HEK293 (cell line): ENCODE measurements at regions not wholly inside any gene's neighbourhood (a gene's known extent, or its start where the extent isn't known, plus 50 kb on each side); places are given as distances from the start of the nearest gene placed in this dataset.
A peak's percentile ranks its signal among the peaks of the same experiment; 100 is the strongest.

Source experiments
- BCL11B ChIP-seq: fragments of 450-650 bp; formaldehyde crosslinking; IDR thresholded peaks from 2 replicates; pipeline ENCODE4 v1.5.1; 2016; ENCODE audit warnings: low read depth, missing biosample characterization, missing genetic modification characterization
- FEZF1 ChIP-seq: fragments of 450-650 bp; formaldehyde crosslinking; IDR thresholded peaks from 2 replicates; pipeline ENCODE4 v1.5.1; 2016; ENCODE audit warnings: missing biosample characterization, missing genetic modification characterization
- IKZF3 ChIP-seq: fragments of 450-650 bp; IDR thresholded peaks from 2 replicates; pipeline ENCODE4 v1.5.0; 2018; ENCODE audit warnings: missing biosample characterization, mild to moderate bottlenecking, missing genetic modification characterization, moderate library complexity
- SCRT1 ChIP-seq: fragments of 450-650 bp; formaldehyde crosslinking; IDR thresholded peaks from 2 replicates; pipeline ENCODE4 v1.5.1; 2016; ENCODE audit warnings: missing biosample characterization, missing genetic modification characterization, borderline replicate concordance
- SCRT2 ChIP-seq: fragments of 450-650 bp; formaldehyde crosslinking; IDR thresholded peaks from 2 replicates; pipeline ENCODE4 v1.5.1; 2016; ENCODE audit warnings: missing biosample characterization, missing genetic modification characterization
- TCF7L2 ChIP-seq: IDR thresholded peaks from 2 replicates; pipeline ENCODE4 v1.6.1; 2011; ENCODE audit warnings: low read depth, mild to moderate bottlenecking, inconsistent platforms, low read length, moderate library complexity, borderline replicate concordance
- ZBTB17 ChIP-seq: fragments of 450-650 bp; formaldehyde crosslinking; IDR thresholded peaks from 2 replicates; pipeline ENCODE4 v1.5.1; 2016; ENCODE audit warnings: missing biosample characterization, missing genetic modification characterization
- ZBTB21 ChIP-seq: fragments of 450-650 bp; formaldehyde crosslinking; IDR thresholded peaks from 2 replicates; pipeline ENCODE4 v1.5.1; 2017; ENCODE audit warnings: missing biosample characterization, missing genetic modification characterization
- ZFHX2 ChIP-seq: fragments of 450-650 bp; formaldehyde crosslinking; conservative IDR thresholded peaks from 2 replicates; pipeline ENCODE4 v1.5.1; 2016; ENCODE audit warnings: missing biosample characterization, missing genetic modification characterization
- ZFP69B ChIP-seq: fragments of 450-650 bp; formaldehyde crosslinking; IDR thresholded peaks from 2 replicates; pipeline ENCODE4 v1.5.1; 2016; ENCODE audit warnings: missing biosample characterization, missing genetic modification characterization
- ZNF169 ChIP-seq: fragments of 450-650 bp; formaldehyde crosslinking; IDR thresholded peaks from 2 replicates; pipeline ENCODE4 v1.5.1; 2016; ENCODE audit warnings: missing biosample characterization, missing genetic modification characterization
- ZNF223 ChIP-seq: fragments of 450-650 bp; formaldehyde crosslinking; IDR thresholded peaks from 2 replicates; pipeline ENCODE4 v1.5.1; 2016; ENCODE audit warnings: missing biosample characterization, missing genetic modification characterization
- ZNF239 ChIP-seq: fragments of 450-650 bp; formaldehyde crosslinking; IDR thresholded peaks from 2 replicates; pipeline ENCODE4 v1.5.1; 2016; ENCODE audit warnings: missing biosample characterization, missing genetic modification characterization
- ZNF248 ChIP-seq: fragments of 450-650 bp; formaldehyde crosslinking; IDR thresholded peaks from 2 replicates; pipeline ENCODE4 v1.5.1; 2017; ENCODE audit warnings: missing biosample characterization, missing genetic modification characterization
- ZNF274 ChIP-seq, 2 experiments: fragments of 200-500 bp in 1 of 2; fragments of 450-650 bp in 1 of 2; sonication (Bioruptor generic) in 1 of 2; formaldehyde crosslinking in 1 of 2; IDR thresholded peaks; 2 replicates each; pipeline versions ENCODE4 v1.5.1 to v1.6.1; 2014 to 2016; ENCODE audit warnings: borderline replicate concordance in 1 of 2, inconsistent platforms in 1 of 2, low read length in 1 of 2, missing biosample characterization in 1 of 2, missing genetic modification characterization in 1 of 2
- ZNF324 ChIP-seq: fragments of 450-650 bp; formaldehyde crosslinking; IDR thresholded peaks from 2 replicates; pipeline ENCODE4 v1.5.1; 2016; ENCODE audit warnings: missing biosample characterization, missing genetic modification characterization
- ZNF433 ChIP-seq: fragments of 450-650 bp; formaldehyde crosslinking; IDR thresholded peaks from 2 replicates; pipeline ENCODE4 v1.5.1; 2016; ENCODE audit warnings: missing biosample characterization, missing genetic modification characterization, low read depth
- ZNF48 ChIP-seq: fragments of 450-650 bp; formaldehyde crosslinking; IDR thresholded peaks from 2 replicates; pipeline ENCODE4 v1.5.1; 2016; ENCODE audit warnings: missing biosample characterization, missing genetic modification characterization
- ZNF571 ChIP-seq: fragments of 450-650 bp; formaldehyde crosslinking; IDR thresholded peaks from 2 replicates; pipeline ENCODE4 v1.5.0; 2017; ENCODE audit warnings: missing biosample characterization, missing genetic modification characterization
- ZNF596 ChIP-seq: fragments of 450-650 bp; IDR thresholded peaks from 2 replicates; pipeline ENCODE4 v1.5.0; 2018; ENCODE audit warnings: missing biosample characterization, mild to moderate bottlenecking, missing genetic modification characterization, moderate library complexity
- ZNF600 ChIP-seq: fragments of 450-650 bp; formaldehyde crosslinking; IDR thresholded peaks from 2 replicates; pipeline ENCODE4 v1.5.1; 2016; ENCODE audit warnings: missing biosample characterization, missing genetic modification characterization
- ZNF621 ChIP-seq: fragments of 450-650 bp; formaldehyde crosslinking; IDR thresholded peaks from 2 replicates; pipeline ENCODE4 v1.5.1; 2017; ENCODE audit warnings: missing biosample characterization, missing genetic modification characterization
- ZNF701 ChIP-seq: fragments of 450-650 bp; formaldehyde crosslinking; IDR thresholded peaks from 2 replicates; pipeline ENCODE4 v1.5.1; 2016; ENCODE audit warnings: missing biosample characterization, missing genetic modification characterization
- ZNF792 ChIP-seq: fragments of 450-650 bp; formaldehyde crosslinking; IDR thresholded peaks from 2 replicates; pipeline ENCODE4 v1.5.1; 2016; ENCODE audit warnings: missing biosample characterization, missing genetic modification characterization
- ZNF830 ChIP-seq: fragments of 450-650 bp; IDR thresholded peaks from 2 replicates; pipeline ENCODE4 v1.5.0; 2018; ENCODE audit warnings: missing biosample characterization, missing genetic modification characterization, low read depth, mild to moderate bottlenecking, moderate library complexity
- TF ChIP-seq, protein P1 (sequence below): fragments of 450-650 bp; formaldehyde crosslinking; IDR thresholded peaks from 2 replicates; pipeline ENCODE4 v1.5.1; 2016; ENCODE audit warnings: missing biosample characterization, missing genetic modification characterization
- TF ChIP-seq, protein P2 (sequence below): fragments of 450-650 bp; formaldehyde crosslinking; IDR thresholded peaks from 2 replicates; pipeline ENCODE4 v1.5.1; 2016; ENCODE audit warnings: missing biosample characterization, missing genetic modification characterization, borderline replicate concordance
- TF ChIP-seq, protein P3 (sequence below): fragments of 450-650 bp; formaldehyde crosslinking; IDR thresholded peaks from 2 replicates; pipeline ENCODE4 v1.5.1; 2016; ENCODE audit warnings: missing biosample characterization, missing genetic modification characterization
- TF ChIP-seq, protein P4 (sequence below): fragments of 450-650 bp; formaldehyde crosslinking; IDR thresholded peaks from 2 replicates; pipeline ENCODE4 v1.5.1; 2016; ENCODE audit warnings: missing biosample characterization, missing genetic modification characterization
- TF ChIP-seq, protein P5 (sequence below): fragments of 450-650 bp; formaldehyde crosslinking; IDR thresholded peaks from 2 replicates; pipeline ENCODE4 v1.5.1; 2016; ENCODE audit warnings: missing biosample characterization, missing genetic modification characterization
- TF ChIP-seq, protein P6 (sequence below): IDR thresholded peaks from 2 replicates; pipeline ENCODE4 v1.6.1; 2011; ENCODE audit warnings: mild to moderate bottlenecking, low read depth, low read length, borderline replicate concordance

DNA sequence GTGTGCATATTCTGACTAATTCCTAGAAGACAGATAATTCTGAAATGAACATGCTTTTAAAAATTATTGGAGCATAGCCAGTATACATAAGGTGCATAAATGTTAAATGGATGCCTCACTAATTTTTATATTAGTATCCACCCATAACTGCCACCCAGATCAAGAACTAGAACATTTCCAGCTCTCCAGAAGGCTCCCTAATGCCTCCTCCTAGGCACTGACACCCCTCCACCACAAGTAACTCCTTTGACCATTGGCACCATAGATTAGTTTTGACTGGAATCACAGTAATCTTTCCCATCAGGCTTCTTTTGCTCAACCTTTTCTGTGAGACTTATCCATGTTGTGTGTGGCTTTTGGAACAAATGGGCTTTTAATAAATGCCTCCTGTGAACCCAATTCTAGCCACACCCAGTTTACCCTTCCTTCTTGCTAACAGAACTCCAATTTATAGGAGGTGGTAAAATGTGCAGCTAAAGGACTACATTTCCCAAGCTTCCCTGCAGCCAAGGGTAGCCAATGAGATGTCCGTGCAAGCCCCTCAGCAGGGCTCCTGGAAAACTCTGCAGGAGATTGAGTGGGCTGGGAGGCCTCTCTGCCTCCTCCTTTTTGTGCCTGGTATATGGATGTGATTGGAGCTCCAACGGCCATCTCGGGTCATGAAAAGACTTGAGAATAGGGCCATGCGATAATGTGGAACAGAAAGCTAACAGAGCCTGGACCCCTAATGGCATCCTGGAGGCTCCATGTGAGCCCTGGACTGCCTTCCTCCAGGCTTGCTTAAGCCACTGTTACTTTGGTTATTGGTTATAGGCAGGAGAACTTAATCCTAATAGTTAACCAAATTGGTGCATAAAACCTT lies 322.6 kb upstream of the TLE3 start (continued):
- TF ChIP-seq, protein P1, sequence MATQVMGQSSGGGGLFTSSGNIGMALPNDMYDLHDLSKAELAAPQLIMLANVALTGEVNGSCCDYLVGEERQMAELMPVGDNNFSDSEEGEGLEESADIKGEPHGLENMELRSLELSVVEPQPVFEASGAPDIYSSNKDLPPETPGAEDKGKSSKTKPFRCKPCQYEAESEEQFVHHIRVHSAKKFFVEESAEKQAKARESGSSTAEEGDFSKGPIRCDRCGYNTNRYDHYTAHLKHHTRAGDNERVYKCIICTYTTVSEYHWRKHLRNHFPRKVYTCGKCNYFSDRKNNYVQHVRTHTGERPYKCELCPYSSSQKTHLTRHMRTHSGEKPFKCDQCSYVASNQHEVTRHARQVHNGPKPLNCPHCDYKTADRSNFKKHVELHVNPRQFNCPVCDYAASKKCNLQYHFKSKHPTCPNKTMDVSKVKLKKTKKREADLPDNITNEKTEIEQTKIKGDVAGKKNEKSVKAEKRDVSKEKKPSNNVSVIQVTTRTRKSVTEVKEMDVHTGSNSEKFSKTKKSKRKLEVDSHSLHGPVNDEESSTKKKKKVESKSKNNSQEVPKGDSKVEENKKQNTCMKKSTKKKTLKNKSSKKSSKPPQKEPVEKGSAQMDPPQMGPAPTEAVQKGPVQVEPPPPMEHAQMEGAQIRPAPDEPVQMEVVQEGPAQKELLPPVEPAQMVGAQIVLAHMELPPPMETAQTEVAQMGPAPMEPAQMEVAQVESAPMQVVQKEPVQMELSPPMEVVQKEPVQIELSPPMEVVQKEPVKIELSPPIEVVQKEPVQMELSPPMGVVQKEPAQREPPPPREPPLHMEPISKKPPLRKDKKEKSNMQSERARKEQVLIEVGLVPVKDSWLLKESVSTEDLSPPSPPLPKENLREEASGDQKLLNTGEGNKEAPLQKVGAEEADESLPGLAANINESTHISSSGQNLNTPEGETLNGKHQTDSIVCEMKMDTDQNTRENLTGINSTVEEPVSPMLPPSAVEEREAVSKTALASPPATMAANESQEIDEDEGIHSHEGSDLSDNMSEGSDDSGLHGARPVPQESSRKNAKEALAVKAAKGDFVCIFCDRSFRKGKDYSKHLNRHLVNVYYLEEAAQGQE (tag by site-specific recombination) = no peak
- no peak for TF ChIP-seq ZNF600 (tag by site-specific recombination)
- TF ChIP-seq, protein P2, sequence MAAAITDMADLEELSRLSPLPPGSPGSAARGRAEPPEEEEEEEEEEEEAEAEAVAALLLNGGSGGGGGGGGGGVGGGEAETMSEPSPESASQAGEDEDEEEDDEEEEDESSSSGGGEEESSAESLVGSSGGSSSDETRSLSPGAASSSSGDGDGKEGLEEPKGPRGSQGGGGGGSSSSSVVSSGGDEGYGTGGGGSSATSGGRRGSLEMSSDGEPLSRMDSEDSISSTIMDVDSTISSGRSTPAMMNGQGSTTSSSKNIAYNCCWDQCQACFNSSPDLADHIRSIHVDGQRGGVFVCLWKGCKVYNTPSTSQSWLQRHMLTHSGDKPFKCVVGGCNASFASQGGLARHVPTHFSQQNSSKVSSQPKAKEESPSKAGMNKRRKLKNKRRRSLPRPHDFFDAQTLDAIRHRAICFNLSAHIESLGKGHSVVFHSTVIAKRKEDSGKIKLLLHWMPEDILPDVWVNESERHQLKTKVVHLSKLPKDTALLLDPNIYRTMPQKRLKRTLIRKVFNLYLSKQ = no peak
- TF ChIP-seq ZNF830 (tag by site-specific recombination) = no peak
- TF ChIP-seq SCRT1 (tag by site-specific recombination) = no peak
- no peak for TF ChIP-seq TCF7L2
- TF ChIP-seq SCRT2 (tag by site-specific recombination) = no peak
- TF ChIP-seq ZNF274 (IDR thresholded peaks at IDR 0.05; ENCODE audit: low read length) = no peak
- TF ChIP-seq ZNF274 (tag by site-specific recombination; IDR thresholded peaks at IDR 0.05; ENCODE audit: borderline replicate concordance) = no peak
- no peak for TF ChIP-seq ZFP69B (tag by site-specific recombination)
- no peak for TF ChIP-seq ZNF223 (tag by site-specific recombination)
- no peak for TF ChIP-seq ZNF433 (tag by site-specific recombination)
- TF ChIP-seq ZBTB21 (tag by site-specific recombination) = no peak
- peak; percentile 59 for TF ChIP-seq ZFHX2
- TF ChIP-seq, protein P3, sequence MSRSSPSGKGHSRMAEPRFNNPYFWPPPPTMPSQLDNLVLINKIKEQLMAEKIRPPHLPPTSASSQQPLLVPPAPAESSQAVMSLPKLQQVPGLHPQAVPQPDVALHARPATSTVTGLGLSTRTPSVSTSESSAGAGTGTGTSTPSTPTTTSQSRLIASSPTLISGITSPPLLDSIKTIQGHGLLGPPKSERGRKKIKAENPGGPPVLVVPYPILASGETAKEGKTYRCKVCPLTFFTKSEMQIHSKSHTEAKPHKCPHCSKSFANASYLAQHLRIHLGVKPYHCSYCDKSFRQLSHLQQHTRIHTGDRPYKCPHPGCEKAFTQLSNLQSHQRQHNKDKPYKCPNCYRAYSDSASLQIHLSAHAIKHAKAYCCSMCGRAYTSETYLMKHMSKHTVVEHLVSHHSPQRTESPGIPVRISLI (tag by site-specific recombination) = no peak
- TF ChIP-seq ZNF48 (tag by site-specific recombination) = no peak
- TF ChIP-seq, protein P4, sequence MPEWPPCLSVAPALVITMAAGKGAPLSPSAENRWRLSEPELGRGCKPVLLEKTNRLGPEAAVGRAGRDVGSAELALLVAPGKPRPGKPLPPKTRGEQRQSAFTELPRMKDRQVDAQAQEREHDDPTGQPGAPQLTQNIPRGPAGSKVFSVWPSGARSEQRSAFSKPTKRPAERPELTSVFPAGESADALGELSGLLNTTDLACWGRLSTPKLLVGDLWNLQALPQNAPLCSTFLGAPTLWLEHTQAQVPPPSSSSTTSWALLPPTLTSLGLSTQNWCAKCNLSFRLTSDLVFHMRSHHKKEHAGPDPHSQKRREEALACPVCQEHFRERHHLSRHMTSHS (tag by site-specific recombination) = no peak
- no peak for TF ChIP-seq ZNF248 (tag by site-specific recombination)
- no peak for TF ChIP-seq BCL11B (tag by site-specific recombination)
- TF ChIP-seq ZNF571 = no peak
- no peak for TF ChIP-seq ZNF621 (tag by site-specific recombination)
- no peak for TF ChIP-seq ZNF701 (tag by site-specific recombination)
- peak; percentile 99 for TF ChIP-seq ZBTB17 (tag by site-specific recombination)
- no peak for TF ChIP-seq ZNF792 (tag by site-specific recombination)
- no peak for TF ChIP-seq IKZF3
- TF ChIP-seq, protein P5, sequence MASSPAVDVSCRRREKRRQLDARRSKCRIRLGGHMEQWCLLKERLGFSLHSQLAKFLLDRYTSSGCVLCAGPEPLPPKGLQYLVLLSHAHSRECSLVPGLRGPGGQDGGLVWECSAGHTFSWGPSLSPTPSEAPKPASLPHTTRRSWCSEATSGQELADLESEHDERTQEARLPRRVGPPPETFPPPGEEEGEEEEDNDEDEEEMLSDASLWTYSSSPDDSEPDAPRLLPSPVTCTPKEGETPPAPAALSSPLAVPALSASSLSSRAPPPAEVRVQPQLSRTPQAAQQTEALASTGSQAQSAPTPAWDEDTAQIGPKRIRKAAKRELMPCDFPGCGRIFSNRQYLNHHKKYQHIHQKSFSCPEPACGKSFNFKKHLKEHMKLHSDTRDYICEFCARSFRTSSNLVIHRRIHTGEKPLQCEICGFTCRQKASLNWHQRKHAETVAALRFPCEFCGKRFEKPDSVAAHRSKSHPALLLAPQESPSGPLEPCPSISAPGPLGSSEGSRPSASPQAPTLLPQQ (tag by site-specific recombination) = no peak
- TF ChIP-seq FEZF1 (tag by site-specific recombination) = no peak
- no peak for TF ChIP-seq ZNF324 (tag by site-specific recombination)
- TF ChIP-seq, protein P6, sequence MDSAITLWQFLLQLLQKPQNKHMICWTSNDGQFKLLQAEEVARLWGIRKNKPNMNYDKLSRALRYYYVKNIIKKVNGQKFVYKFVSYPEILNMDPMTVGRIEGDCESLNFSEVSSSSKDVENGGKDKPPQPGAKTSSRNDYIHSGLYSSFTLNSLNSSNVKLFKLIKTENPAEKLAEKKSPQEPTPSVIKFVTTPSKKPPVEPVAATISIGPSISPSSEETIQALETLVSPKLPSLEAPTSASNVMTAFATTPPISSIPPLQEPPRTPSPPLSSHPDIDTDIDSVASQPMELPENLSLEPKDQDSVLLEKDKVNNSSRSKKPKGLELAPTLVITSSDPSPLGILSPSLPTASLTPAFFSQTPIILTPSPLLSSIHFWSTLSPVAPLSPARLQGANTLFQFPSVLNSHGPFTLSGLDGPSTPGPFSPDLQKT = no peak
- no peak for TF ChIP-seq ZNF596 (tag by site-specific recombination)
- no peak for TF ChIP-seq ZNF239 (tag by site-specific recombination)
- TF ChIP-seq ZNF169 (tag by site-specific recombination) = no peak
